Lower lobe of right lung (tissue), 2 donors: ENCODE measurements at regions not wholly inside any gene's neighbourhood (a gene's known extent, or its start where the extent isn't known, plus 50 kb on each side); places are given as distances from the start of the nearest gene placed in this dataset.

Experiments used
- ATAC-seq, 2 donors: fragments of 200-7000 bp; cut with Tn5 transposase; one replicate each; pipeline ENCODE4 v1.9.1; 2020 to 2022; ENCODE audit warnings: mild to moderate bottlenecking in 2 of 2, moderate library complexity in 2 of 2
- DNase-seq: peaks from one replicate; pipeline ENCODE4 v3.0.0-alpha.2; 2020
- H3K27ac ChIP-seq: fragments of 200-600 bp; one replicate; pipeline ENCODE4 v1.8.0; 2022
- H3K27me3 ChIP-seq: fragments of 200-600 bp; one replicate; pipeline ENCODE4 v1.8.0; 2022; ENCODE audit warnings: low read depth
- H3K36me3 ChIP-seq: fragments of 200-600 bp; one replicate; pipeline ENCODE4 v1.8.0; 2022; ENCODE audit warnings: mild to moderate bottlenecking
- H3K4me1 ChIP-seq: fragments of 200-600 bp; one replicate; pipeline ENCODE4 v1.8.0; 2022
- H3K4me3 ChIP-seq: fragments of 200-600 bp; one replicate; pipeline ENCODE4 v1.8.0; 2022; ENCODE audit warnings: mild to moderate bottlenecking
- H3K9me3 ChIP-seq: fragments of 200-600 bp; one replicate; pipeline ENCODE4 v1.8.0; 2022
- intact Hi-C: fragments of 100-400 bp; cut with DNase I; formaldehyde crosslinking; loops from one replicate; pipeline ENCODE4 v1.11.0; 2022
- TF ChIP-seq, protein P1 (sequence below): fragments of 200-600 bp; IDR thresholded peaks from one replicate; pipeline ENCODE4 v1.8.0; 2022; ENCODE audit warnings: antibody characterized with exemption, mild to moderate bottlenecking
- donor health status: DM: no; HTN: yes; CAD: no; lungs with severe emphysema.

DNA sequence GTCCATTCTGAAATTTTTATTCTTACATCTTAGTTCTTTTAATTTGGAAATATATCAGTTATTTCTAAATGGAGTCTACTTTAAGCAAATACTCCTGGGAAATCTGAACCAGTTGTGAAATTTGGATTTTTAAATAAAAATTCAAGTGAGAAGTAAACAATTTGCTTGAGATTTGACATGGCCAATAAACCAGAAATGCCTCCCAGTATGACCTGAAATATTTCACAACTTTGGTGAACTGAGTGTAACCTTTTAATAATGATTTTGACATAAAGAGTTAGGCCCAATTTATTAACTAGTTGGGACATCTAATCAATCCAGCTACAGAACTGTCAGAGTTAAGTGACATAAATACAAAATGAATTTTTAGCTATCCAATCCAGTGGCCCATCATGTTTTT, 192.0 kb downstream of the ZC3H11B start:
- no peak for DNase-seq
- TF ChIP-seq, protein P1, sequence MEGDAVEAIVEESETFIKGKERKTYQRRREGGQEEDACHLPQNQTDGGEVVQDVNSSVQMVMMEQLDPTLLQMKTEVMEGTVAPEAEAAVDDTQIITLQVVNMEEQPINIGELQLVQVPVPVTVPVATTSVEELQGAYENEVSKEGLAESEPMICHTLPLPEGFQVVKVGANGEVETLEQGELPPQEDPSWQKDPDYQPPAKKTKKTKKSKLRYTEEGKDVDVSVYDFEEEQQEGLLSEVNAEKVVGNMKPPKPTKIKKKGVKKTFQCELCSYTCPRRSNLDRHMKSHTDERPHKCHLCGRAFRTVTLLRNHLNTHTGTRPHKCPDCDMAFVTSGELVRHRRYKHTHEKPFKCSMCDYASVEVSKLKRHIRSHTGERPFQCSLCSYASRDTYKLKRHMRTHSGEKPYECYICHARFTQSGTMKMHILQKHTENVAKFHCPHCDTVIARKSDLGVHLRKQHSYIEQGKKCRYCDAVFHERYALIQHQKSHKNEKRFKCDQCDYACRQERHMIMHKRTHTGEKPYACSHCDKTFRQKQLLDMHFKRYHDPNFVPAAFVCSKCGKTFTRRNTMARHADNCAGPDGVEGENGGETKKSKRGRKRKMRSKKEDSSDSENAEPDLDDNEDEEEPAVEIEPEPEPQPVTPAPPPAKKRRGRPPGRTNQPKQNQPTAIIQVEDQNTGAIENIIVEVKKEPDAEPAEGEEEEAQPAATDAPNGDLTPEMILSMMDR = no peak
- ATAC-seq = no peak
- intact Hi-C loops = no loop called here
- H3K4me3 ChIP-seq = no peak overlapping the region
- no peaks in the 10 kb centered on the region for H3K9me3 ChIP-seq
- H3K27me3 ChIP-seq = no peaks in the 10 kb centered on the region
- H3K4me1 ChIP-seq = no peaks in the 10 kb centered on the region
- H3K27ac ChIP-seq = no peak overlapping the region
- no peaks in the 10 kb centered on the region for H3K36me3 ChIP-seq

DNA sequence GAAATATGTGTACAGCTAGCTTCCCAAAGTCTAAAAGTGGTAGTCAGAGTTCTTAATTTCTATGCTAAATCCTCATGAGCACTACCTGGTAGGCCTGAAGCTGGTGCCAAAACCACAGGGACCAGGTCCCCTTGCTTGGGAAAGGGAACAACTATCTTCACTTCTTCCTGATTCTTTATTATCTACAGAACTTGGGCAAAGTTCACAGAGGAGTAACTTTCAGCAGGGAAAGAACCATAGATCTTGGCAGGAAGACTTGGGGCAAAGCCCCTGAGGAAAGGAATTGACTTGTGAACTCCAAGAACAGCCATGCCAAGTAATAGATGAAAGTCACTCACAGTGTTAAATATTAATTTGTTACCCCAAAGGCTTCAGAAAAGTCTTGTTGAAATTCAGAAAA, 193.0 kb downstream of the ZC3H11B start:
- no peaks in the 10 kb centered on the region for H3K4me1 ChIP-seq
- ATAC-seq (no peak), DNase-seq (no peak)

DNA sequence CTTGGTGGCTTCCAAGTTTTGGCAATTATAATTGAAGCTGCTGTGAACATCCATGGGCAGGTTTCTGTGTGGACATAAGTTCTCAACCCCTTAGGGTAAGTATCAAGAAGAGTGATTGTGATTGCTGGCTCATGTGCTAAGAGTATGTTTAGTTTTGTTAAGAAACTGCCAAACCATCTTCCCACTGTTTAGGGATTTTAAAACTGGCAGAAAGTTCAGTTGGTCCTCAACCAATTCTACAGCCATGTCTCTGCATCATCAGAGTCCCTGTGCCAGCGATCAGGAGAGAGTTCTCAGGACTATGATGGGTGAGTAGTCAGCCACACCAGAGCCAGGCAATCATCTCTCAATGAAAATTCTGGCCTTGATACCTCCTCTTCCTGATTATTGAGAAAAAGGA, 193.8 kb downstream of the ZC3H11B start:
- Histone ChIP-seq H3K27me3 (no peaks in the 10 kb centered on the region), H3K36me3 (no peaks in the 10 kb centered on the region), H3K27ac (no peak overlapping the region), H3K9me3 (no peaks in the 10 kb centered on the region), H3K4me1 (no peaks in the 10 kb centered on the region), H3K4me3 (no peak overlapping the region)
- TF ChIP-seq, protein P1 = no peak
- intact Hi-C loops = no loop called here
- no peak for DNase-seq
- ATAC-seq = no peak

More for the DNA sequence above, 193.0 kb downstream of the ZC3H11B start:
- TF ChIP-seq, protein P1 = no peak
- H3K27ac ChIP-seq = no peak overlapping the region
- H3K36me3 ChIP-seq = no peaks in the 10 kb centered on the region
- H3K4me3 ChIP-seq = no peak overlapping the region
- no peaks in the 10 kb centered on the region for H3K27me3 ChIP-seq
- no peaks in the 10 kb centered on the region for H3K9me3 ChIP-seq
- intact Hi-C loops = no loop called here

DNA sequence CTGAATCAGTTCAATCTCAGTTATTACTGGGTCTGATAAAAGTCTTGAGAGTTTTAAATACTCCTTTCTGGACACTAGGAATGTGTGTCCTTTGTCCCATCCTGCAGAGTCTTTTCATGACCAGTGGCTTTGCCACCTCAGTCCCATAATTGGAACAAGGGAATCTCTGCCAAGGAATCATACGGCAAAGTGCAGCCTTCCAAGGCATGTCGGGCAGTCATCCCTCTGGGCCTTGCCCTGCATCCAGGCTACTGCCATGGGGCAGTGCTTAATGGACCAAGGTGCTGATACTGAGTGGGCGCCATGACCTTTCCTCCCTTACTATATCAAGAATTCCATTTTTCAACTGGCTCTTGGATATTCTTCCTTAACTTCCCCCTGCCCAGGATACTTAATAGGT, 195.3 kb downstream of the ZC3H11B start:
- DNase-seq (no peak), ATAC-seq (no peak)
- H3K9me3 ChIP-seq = no peaks in the 10 kb centered on the region
- H3K36me3 ChIP-seq = no peaks in the 10 kb centered on the region
- intact Hi-C loops = no loop called here
- peaks cover 5% of the 10 kb centered on the region for H3K4me1 ChIP-seq
- H3K27ac ChIP-seq = no peak overlapping the region
- no peak overlapping the region for H3K4me3 ChIP-seq
- TF ChIP-seq, protein P1 = no peak
- no peaks in the 10 kb centered on the region for H3K27me3 ChIP-seq

DNA sequence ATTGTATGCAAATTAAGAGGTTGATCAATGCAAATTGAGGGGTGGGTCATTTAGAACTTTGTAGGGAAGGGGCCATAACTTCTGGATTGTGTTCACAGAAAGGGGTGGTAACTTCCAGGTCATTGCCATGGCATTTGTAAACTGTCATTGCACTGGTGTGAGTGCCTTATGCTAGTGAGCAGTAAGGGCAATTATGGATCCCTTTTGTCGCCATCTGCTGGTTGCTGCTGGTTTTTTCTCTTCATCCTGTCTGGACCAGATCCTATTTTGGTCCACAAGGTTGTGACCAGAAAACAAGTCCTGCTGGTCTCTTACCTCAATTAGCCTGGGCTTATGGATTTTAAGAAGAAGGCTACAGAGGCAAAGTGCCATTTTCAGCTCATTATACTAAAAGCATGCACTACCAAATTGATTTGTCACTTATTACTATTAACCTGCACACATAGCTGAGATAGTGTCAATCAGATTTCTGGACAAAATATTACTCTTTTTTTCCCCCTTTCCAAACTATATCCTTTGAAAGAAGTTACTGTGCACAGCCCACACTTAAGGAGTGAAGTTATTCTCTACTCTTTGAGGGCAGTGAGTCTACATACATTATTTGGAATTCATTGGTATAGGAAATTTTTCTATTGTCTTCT, 196.2 kb downstream of the ZC3H11B start:
- H3K4me1 ChIP-seq = peaks cover 5% of the 10 kb centered on the region
- no peaks in the 10 kb centered on the region for H3K36me3 ChIP-seq
- H3K27ac ChIP-seq = no peak overlapping the region
- DNase-seq (no peak), ATAC-seq (peak; percentile 52 to 83)
- no peaks in the 10 kb centered on the region for H3K27me3 ChIP-seq
- no peak overlapping the region for H3K4me3 ChIP-seq
- intact Hi-C loops = no loop called here
- TF ChIP-seq, protein P1 = peak; percentile 66
- no peaks in the 10 kb centered on the region for H3K9me3 ChIP-seq
